T-helper 9 cell (primary cell): ENCODE measurements at regions not wholly inside any gene's neighbourhood (a gene's known extent, or its start where the extent isn't known, plus 50 kb on each side); places are given as distances from the start of the nearest gene placed in this dataset.
"Not testable (repeated sequence)": the region's sequence is repeated elsewhere in the genome, so short reads cannot be mapped to it uniquely, and the experiment has no call there.

ENCODE experiments used
- DNase-seq: peaks from one replicate; pipeline ENCODE4 v3.0.0-alpha.2; 2020

GRCh38 chr5:160479220-160479619 is 57.6 kb downstream of the PTTG1 start:
- DNase-seq, result no peak

- no peak for DNase-seq
Measured at GRCh38 chr5:160479926-160480325, 58.3 kb downstream of the PTTG1 start.

- DNase-seq, result no peak
Measured at GRCh38 chr5:160480652-160481051, 59.0 kb downstream of the PTTG1 start.

GRCh38 chr5:160484678-160485077 is 63.0 kb downstream of the PTTG1 start:
- DNase-seq, result no peak

- no peak for DNase-seq
Measured at GRCh38 chr5:160485364-160485969, 63.8 kb downstream of the PTTG1 start.

- DNase-seq, result no peak
Measured at GRCh38 chr5:160486573-160486972, 64.9 kb downstream of the PTTG1 start.

- no peak for DNase-seq
Measured at GRCh38 chr5:160488394-160489325, 67.0 kb downstream of the PTTG1 start.

- DNase-seq, result no peak
Measured at GRCh38 chr5:160491438-160491837, 69.8 kb downstream of the PTTG1 start.

GRCh38 chr5:160492565-160492964 is 70.9 kb downstream of the PTTG1 start:
- DNase-seq, result no peak

GRCh38 chr5:160493806-160494338 is 72.2 kb downstream of the PTTG1 start:
- DNase-seq, result no peak

GRCh38 chr5:160494451-160494850 is 72.8 kb downstream of the PTTG1 start:
- no peak for DNase-seq

GRCh38 chr5:160496334-160496733 is 74.7 kb downstream of the PTTG1 start:
- DNase-seq, result no peak

- DNase-seq, result no peak
Measured at GRCh38 chr5:160496784-160497183, 75.1 kb downstream of the PTTG1 start.

GRCh38 chr5:160497878-160498277 is 76.2 kb downstream of the PTTG1 start:
- no peak for DNase-seq

- DNase-seq, result not testable (repeated sequence)
Measured at GRCh38 chr5:160498441-160499043, 76.9 kb downstream of the PTTG1 start.

- no peak for DNase-seq
Measured at GRCh38 chr5:160500786-160501779, 79.4 kb downstream of the PTTG1 start.

- no peak for DNase-seq
Measured at GRCh38 chr5:160504906-160505305, 83.3 kb downstream of the PTTG1 start.

- DNase-seq, result peak; percentile 66
Measured at GRCh38 chr5:160506006-160507004, 84.7 kb downstream of the PTTG1 start.

- DNase-seq, result no peak
Measured at GRCh38 chr5:160507221-160507721, 85.6 kb downstream of the PTTG1 start.

- DNase-seq, result peak; percentile 31
Measured at GRCh38 chr5:160508780-160509361, 87.2 kb downstream of the PTTG1 start.
